Hepatocyte (in vitro differentiated cells): ENCODE measurements at regions not wholly inside any gene's neighbourhood (a gene's known extent, or its start where the extent isn't known, plus 50 kb on each side); places are given as distances from the start of the nearest gene placed in this dataset.

Experiments
- DNase-seq: peaks from one replicate; pipeline ENCODE4 v3.0.0-alpha.2; 2016; ENCODE audit warnings: low spot score
- H2AFZ ChIP-seq: fragments of 200-600 bp; sonication (generic); 2 replicates; pipeline ENCODE4 v1.6.0; 2016; ENCODE audit warnings: antibody characterized with exemption, mild to moderate bottlenecking
- H3K27ac ChIP-seq: fragments of 200-600 bp; sonication (generic); 2 replicates; pipeline ENCODE4 v1.5.1; 2016; ENCODE audit warnings: mild to moderate bottlenecking
- H3K27me3 ChIP-seq: fragments of 200-600 bp; sonication (generic); 2 replicates; pipeline ENCODE4 v1.6.1; 2016
- H3K36me3 ChIP-seq: fragments of 200-600 bp; sonication (generic); replicated peaks from 2 replicates; pipeline ENCODE4 v1.5.1; 2016; ENCODE audit warnings: low read depth; ENCODE audit not compliant: insufficient read depth
- H3K4me1 ChIP-seq: fragments of 200-600 bp; sonication (generic); 2 replicates; pipeline ENCODE4 v1.5.1; 2016; ENCODE audit warnings: mild to moderate bottlenecking, moderate library complexity; ENCODE audit not compliant: insufficient read depth
- H3K4me2 ChIP-seq: fragments of 200-600 bp; sonication (generic); 2 replicates; pipeline ENCODE4 v1.6.0; 2016
- H3K4me3 ChIP-seq: fragments of 200-600 bp; sonication (generic); 2 replicates; pipeline ENCODE4 v1.5.1; 2016; ENCODE audit warnings: mild to moderate bottlenecking
- H3K79me2 ChIP-seq: fragments of 200-600 bp; sonication (generic); 2 replicates; pipeline ENCODE4 v1.6.0; 2017; ENCODE audit warnings: mild to moderate bottlenecking
- H3K9me2 ChIP-seq: fragments of 200-600 bp; sonication (generic); replicated peaks from 2 replicates; pipeline ENCODE4 v1.6.0; 2017; ENCODE audit warnings: mild to moderate bottlenecking; ENCODE audit not compliant: insufficient read depth
- H3K9me3 ChIP-seq: fragments of 200-600 bp; sonication (generic); 2 replicates; pipeline ENCODE4 v1.5.1; 2016; ENCODE audit warnings: low read depth, mild to moderate bottlenecking
- H4K20me1 ChIP-seq: fragments of 200-600 bp; sonication (generic); 2 replicates; pipeline ENCODE4 v1.6.0; 2016; ENCODE audit warnings: mild to moderate bottlenecking; ENCODE audit not compliant: insufficient read depth, poor library complexity, severe bottlenecking
- EZH2 ChIP-seq: fragments of 200-600 bp; sonication (generic); IDR thresholded peaks from 2 replicates; pipeline ENCODE4 v1.6.1; 2016; ENCODE audit warnings: antibody characterized with exemption, mild to moderate bottlenecking, borderline replicate concordance
- EZH2phosphoT487 ChIP-seq: fragments of 200-600 bp; sonication (generic); IDR thresholded peaks from one replicate; pipeline ENCODE4 v1.6.1; 2018; ENCODE audit warnings: antibody characterized with exemption, mild to moderate bottlenecking, low read depth, moderate library complexity; ENCODE audit not compliant: unreplicated experiment, severe bottlenecking
- WGBS: methylation state at CpG from one replicate; pipeline ENCODE4 v1.1.6; 2016; ENCODE audit warnings: low lambda C conversion rate; ENCODE audit errors: missing lambda C conversion rate; 5-methylcytosine and 5-hydroxymethylcytosine counted together
- TF ChIP-seq, protein P1 (sequence below): fragments of 200-600 bp; sonication (generic); IDR thresholded peaks from 2 replicates; pipeline ENCODE4 v1.5.1; 2016; ENCODE audit warnings: antibody characterized with exemption, mild to moderate bottlenecking; ENCODE audit not compliant: poor library complexity

DNA sequence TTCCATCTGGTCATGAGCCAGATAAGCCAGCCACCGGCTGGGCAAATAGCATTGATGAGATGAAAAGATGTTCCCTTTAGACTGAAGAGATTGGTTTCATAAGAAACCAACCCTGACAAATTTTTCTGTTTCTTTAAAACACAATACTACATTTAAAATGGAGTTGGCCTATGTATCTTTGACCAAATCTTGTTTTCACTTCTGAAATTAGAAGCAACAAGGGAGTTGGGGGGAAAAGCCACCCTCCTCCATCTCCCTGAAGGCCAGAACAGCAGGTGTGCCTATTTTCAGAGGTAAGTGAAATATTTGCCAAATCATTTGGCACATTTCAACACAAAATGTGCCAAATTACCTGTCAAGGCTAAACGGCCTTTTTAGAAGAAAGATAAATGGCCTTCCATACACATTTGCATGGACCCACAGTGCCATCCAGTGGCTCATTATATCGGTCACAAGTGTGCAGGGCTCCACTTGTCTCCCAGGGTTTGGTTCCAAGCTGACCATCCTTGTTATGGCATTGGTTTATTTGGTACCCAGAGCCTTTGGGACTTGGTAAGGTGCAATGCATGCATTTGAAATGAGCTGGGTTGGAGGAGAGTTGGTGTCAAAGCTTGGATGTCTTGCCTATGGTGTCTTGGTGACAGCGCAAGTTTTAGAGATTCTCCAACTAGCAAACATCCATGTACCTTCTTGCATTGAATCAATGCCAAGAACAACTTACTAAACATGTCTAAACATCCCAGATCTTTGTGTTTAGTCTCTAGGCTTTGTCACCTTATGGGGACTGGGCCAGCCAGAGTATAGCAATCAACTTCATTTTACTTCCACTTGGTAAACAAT lies 372.0 kb upstream of the KIF2A start:
- no peaks in the 10 kb centered on the region for H3K9me3 ChIP-seq
- H3K36me3 ChIP-seq: no peaks in the 10 kb centered on the region
- H2AFZ ChIP-seq: no peak overlapping the region
- H3K4me1 ChIP-seq: no peaks in the 10 kb centered on the region
- no peak overlapping the region for H3K27ac ChIP-seq
- H4K20me1 ChIP-seq: no peaks in the 10 kb centered on the region
- no peaks in the 10 kb centered on the region for H3K9me2 ChIP-seq
- peak overlapping the region; percentile 35 for H3K4me2 ChIP-seq
- no peaks in the 10 kb centered on the region for H3K27me3 ChIP-seq
- TF ChIP-seq, protein P1, sequence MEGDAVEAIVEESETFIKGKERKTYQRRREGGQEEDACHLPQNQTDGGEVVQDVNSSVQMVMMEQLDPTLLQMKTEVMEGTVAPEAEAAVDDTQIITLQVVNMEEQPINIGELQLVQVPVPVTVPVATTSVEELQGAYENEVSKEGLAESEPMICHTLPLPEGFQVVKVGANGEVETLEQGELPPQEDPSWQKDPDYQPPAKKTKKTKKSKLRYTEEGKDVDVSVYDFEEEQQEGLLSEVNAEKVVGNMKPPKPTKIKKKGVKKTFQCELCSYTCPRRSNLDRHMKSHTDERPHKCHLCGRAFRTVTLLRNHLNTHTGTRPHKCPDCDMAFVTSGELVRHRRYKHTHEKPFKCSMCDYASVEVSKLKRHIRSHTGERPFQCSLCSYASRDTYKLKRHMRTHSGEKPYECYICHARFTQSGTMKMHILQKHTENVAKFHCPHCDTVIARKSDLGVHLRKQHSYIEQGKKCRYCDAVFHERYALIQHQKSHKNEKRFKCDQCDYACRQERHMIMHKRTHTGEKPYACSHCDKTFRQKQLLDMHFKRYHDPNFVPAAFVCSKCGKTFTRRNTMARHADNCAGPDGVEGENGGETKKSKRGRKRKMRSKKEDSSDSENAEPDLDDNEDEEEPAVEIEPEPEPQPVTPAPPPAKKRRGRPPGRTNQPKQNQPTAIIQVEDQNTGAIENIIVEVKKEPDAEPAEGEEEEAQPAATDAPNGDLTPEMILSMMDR: peak; percentile 78
- no peak for TF ChIP-seq EZH2
- no peak overlapping the region for H3K4me3 ChIP-seq
- no peaks in the 10 kb centered on the region for H3K79me2 ChIP-seq
- 54% methylated on average over 4 of the region's 4 CpGs for WGBS
- peak; percentile 75 for DNase-seq

DNA sequence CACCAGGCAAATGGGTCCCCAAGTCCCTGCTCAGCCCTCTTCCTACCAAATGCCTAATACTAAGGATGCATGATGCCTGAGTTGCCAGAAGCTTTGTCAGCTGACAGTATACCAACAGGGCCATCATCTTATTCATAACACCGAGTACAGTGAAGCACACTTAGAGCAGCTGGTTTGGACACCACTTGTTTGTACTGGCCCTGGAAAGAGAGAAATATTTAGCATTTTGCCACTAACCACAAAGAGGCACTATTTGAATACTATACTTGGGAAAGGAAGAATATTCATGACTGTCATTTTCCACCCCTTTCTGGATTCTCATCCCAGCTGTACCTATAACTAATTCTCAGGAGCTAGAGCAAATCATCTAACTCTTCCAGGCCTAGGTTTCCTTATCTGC lies 364.4 kb upstream of the KIF2A start:
- DNase-seq: no peak
- H3K27me3 ChIP-seq: no peaks in the 10 kb centered on the region
- H4K20me1 ChIP-seq: no peaks in the 10 kb centered on the region
- H3K4me2 ChIP-seq: no peak overlapping the region
- no peaks in the 10 kb centered on the region for H3K9me3 ChIP-seq
- no peaks in the 10 kb centered on the region for H3K9me2 ChIP-seq
- no peaks in the 10 kb centered on the region for H3K79me2 ChIP-seq
- TF ChIP-seq EZH2phosphoT487 (no peak), EZH2 (no peak)
- TF ChIP-seq, protein P1: no peak
- H3K4me1 ChIP-seq: no peaks in the 10 kb centered on the region
- H2AFZ ChIP-seq: no peak overlapping the region
- H3K36me3 ChIP-seq: no peaks in the 10 kb centered on the region
- H3K4me3 ChIP-seq: no peak overlapping the region
- 0% methylated on average over 1 of the region's 1 CpG for WGBS
- H3K27ac ChIP-seq: no peak overlapping the region

DNA sequence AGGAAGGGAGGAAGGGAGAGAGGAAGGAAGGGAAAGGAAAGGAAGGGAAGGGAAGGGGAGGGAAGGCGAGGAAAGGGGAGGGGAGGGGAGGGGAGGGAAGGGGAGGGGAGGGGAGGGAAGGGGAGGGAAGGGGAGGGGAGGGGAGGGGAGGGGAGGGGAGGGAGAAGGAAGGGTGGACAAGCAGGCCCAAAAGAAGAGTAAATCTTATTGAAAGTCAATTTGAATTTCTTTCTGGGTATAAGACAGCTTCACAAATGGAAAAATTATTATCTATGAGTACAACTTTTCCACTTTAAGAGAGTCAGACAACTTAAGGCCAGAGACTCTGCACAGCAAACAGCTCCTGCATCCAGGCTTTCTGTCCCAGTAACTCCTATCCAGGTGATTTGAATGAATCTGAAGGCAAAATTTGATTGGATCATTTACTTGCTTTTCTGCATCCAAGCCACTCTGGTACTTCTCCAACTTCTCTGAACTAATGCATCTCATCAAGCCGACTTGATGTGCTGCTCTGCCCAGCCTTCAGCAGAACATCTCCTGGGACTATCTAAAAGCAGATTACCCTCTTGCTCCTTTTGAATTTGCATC lies 363.4 kb upstream of the KIF2A start:
- no peak overlapping the region for H3K4me3 ChIP-seq
- no peaks in the 10 kb centered on the region for H3K9me3 ChIP-seq
- no peak for DNase-seq
- H3K27ac ChIP-seq: no peak overlapping the region
- no peaks in the 10 kb centered on the region for H3K36me3 ChIP-seq
- H3K4me2 ChIP-seq: no peak overlapping the region
- no peaks in the 10 kb centered on the region for H3K79me2 ChIP-seq
- H4K20me1 ChIP-seq: no peaks in the 10 kb centered on the region
- H3K27me3 ChIP-seq: no peaks in the 10 kb centered on the region
- WGBS: 85% methylated on average over 1 of the region's 2 CpGs
- no peaks in the 10 kb centered on the region for H3K4me1 ChIP-seq
- TF ChIP-seq EZH2 (no peak), EZH2phosphoT487 (no peak)
- TF ChIP-seq, protein P1: no peak
- H3K9me2 ChIP-seq: no peaks in the 10 kb centered on the region
- no peak overlapping the region for H2AFZ ChIP-seq
